CD4-positive, alpha-beta memory T cell (primary cell): ENCODE measurements at regions not wholly inside any gene's neighbourhood (a gene's known extent, or its start where the extent isn't known, plus 50 kb on each side); places are given as distances from the start of the nearest gene placed in this dataset.
"Not testable (repeated sequence)": the region's sequence is repeated elsewhere in the genome, so short reads cannot be mapped to it uniquely, and the experiment has no call there.

Source experiments
- CTCF ChIA-PET: fragments of 350-600 bp; sonication (Branson Sonifier 250); formaldehyde crosslinking; loops from one replicate; lab custom pipeline; 2021; ENCODE audit warnings: inconsistent platforms; ENCODE audit not compliant: partially characterized antibody; lab: Charles Lee
- POLR2A ChIA-PET: fragments of 350-600 bp; sonication (Branson Sonifier 250); formaldehyde crosslinking; loops from one replicate; lab custom pipeline; 2021; ENCODE audit not compliant: partially characterized antibody; lab: Charles Lee
- DNase-seq, 5 donors: peaks; one replicate each; pipeline versions ENCODE4 v3.0.0 to v3.0.0-alpha.2; 2020 to 2022; ENCODE audit warnings: mixed read lengths in 1 of 5
- H3K27ac ChIP-seq: one replicate; pipeline ENCODE4 v1.7.0; 2013; ENCODE audit warnings: low read depth, low read length
- H3K27me3 ChIP-seq: 2 replicates; pipeline ENCODE4 v1.7.0; 2013; ENCODE audit warnings: mild to moderate bottlenecking, low read length, moderate library complexity; ENCODE audit not compliant: insufficient read depth
- H3K36me3 ChIP-seq: 2 replicates; pipeline ENCODE4 v1.7.0; 2013; ENCODE audit warnings: mild to moderate bottlenecking, low read length, moderate library complexity; ENCODE audit not compliant: insufficient read depth
- H3K4me1 ChIP-seq: 2 replicates; pipeline ENCODE4 v1.7.0; 2013; ENCODE audit warnings: mild to moderate bottlenecking, low read length, moderate library complexity; ENCODE audit not compliant: insufficient read depth
- H3K4me3 ChIP-seq, 2 donors: one replicate each; pipeline ENCODE4 v1.7.0; 2013; ENCODE audit warnings: low read length in 2 of 2, mild to moderate bottlenecking in 1 of 2
- H3K9me3 ChIP-seq, 2 donors: one replicate each; pipeline ENCODE4 v1.7.0; 2013; ENCODE audit warnings: low read length in 2 of 2, control low read depth in 1 of 2; ENCODE audit not compliant: control insufficient read depth in 1 of 2
- H3K27ac Mint-ChIP-seq, 7 donors: one replicate each; pipeline ENCODE4 v1.8.0; 2020 to 2021; ENCODE audit warnings: mixed read lengths in 7 of 7, mild to moderate bottlenecking in 6 of 7, inconsistent platforms in 3 of 7, moderate library complexity in 3 of 7
- H3K27me3 Mint-ChIP-seq, 2 donors: one replicate each; pipeline ENCODE4 v1.8.0; 2020 to 2021; ENCODE audit warnings: mixed read lengths in 2 of 2
- H3K36me3 Mint-ChIP-seq, 2 donors: one replicate each; pipeline ENCODE4 v1.8.0; 2020 to 2021; ENCODE audit warnings: mixed read lengths in 2 of 2, inconsistent platforms in 1 of 2, mild to moderate bottlenecking in 1 of 2
- H3K4me1 Mint-ChIP-seq, 4 donors: one replicate each; pipeline ENCODE4 v1.8.0; 2020 to 2021; ENCODE audit warnings: mixed read lengths in 4 of 4, mild to moderate bottlenecking in 1 of 4
- H3K4me3 Mint-ChIP-seq, 8 donors: one replicate each; pipeline ENCODE4 v1.8.0; 2020 to 2021; ENCODE audit warnings: mixed read lengths in 8 of 8, mild to moderate bottlenecking in 7 of 8, moderate library complexity in 6 of 8, inconsistent platforms in 3 of 8
- H3K9me3 Mint-ChIP-seq, 8 donors: one replicate each; pipeline ENCODE4 v1.8.0; 2020 to 2021; ENCODE audit warnings: mixed read lengths in 8 of 8, mild to moderate bottlenecking in 5 of 8, inconsistent platforms in 3 of 8, moderate library complexity in 1 of 8
- intact Hi-C: fragments of 100-400 bp; cut with micrococcal nuclease; formaldehyde crosslinking; loops from one replicate; pipeline ENCODE4 v1.15.1; 2023

GRCh38 chr1:4068076-4068475, 168.0 kb upstream of the C1orf174 start:
- H3K4me1 Mint-ChIP-seq, result no peaks in the 10 kb centered on the region
- no peak overlapping the region for H3K4me3 Mint-ChIP-seq
- intact Hi-C loops, result no loop called here
- no peaks in the 10 kb centered on the region for H3K9me3 ChIP-seq
- H3K27ac ChIP-seq, result no peak overlapping the region
- CTCF ChIA-PET, result no interaction called here
- POLR2A ChIA-PET, result no interaction called here
- H3K27me3 Mint-ChIP-seq, result peaks cover 8 to 12% of the 10 kb centered on the region in 2 donors
- H3K4me1 ChIP-seq, result no peaks in the 10 kb centered on the region
- no peak for DNase-seq
- no peak overlapping the region for H3K4me3 ChIP-seq
- H3K36me3 Mint-ChIP-seq, result no peaks in the 10 kb centered on the region
- no peaks in the 10 kb centered on the region for H3K9me3 Mint-ChIP-seq
- no peaks in the 10 kb centered on the region for H3K27me3 ChIP-seq
- H3K36me3 ChIP-seq, result no peaks in the 10 kb centered on the region
- H3K27ac Mint-ChIP-seq, result no peak overlapping the region

- ChIA-PET POLR2A (no interaction called here), CTCF (no interaction called here)
- H3K27me3 ChIP-seq, result peaks cover 3% of the 10 kb centered on the region
- H3K4me1 ChIP-seq, result no peaks in the 10 kb centered on the region
- no peaks in the 10 kb centered on the region for H3K9me3 Mint-ChIP-seq
- H3K36me3 ChIP-seq, result no peaks in the 10 kb centered on the region
- H3K4me3 Mint-ChIP-seq, result no peak overlapping the region
- H3K4me3 ChIP-seq, result no peak overlapping the region
- peaks cover 14% of the 10 kb centered on the region in 2 donors for H3K27me3 Mint-ChIP-seq
- no peaks in the 10 kb centered on the region for H3K36me3 Mint-ChIP-seq
- no peak overlapping the region for H3K27ac Mint-ChIP-seq
- intact Hi-C loops, result no loop called here
- H3K9me3 ChIP-seq, result no peaks in the 10 kb centered on the region
- no peak for DNase-seq
- no peaks in the 10 kb centered on the region for H3K4me1 Mint-ChIP-seq
- H3K27ac ChIP-seq, result no peak overlapping the region
These were observed 171.6 kb upstream of the C1orf174 start for GRCh38 chr1:4071653-4072052.

GRCh38 chr1:4072481-4073153, 172.5 kb upstream of the C1orf174 start:
- DNase-seq, result no peak
- no peak overlapping the region for H3K4me3 ChIP-seq
- no peaks in the 10 kb centered on the region for H3K36me3 ChIP-seq
- CTCF ChIA-PET, result interaction anchor here (1.1 kb wide), 1 partner anchor 13 kb away, joined by 3 read pairs; no protein-coding TSS in a partner anchor
- POLR2A ChIA-PET, result no interaction called here
- Mint-ChIP-seq H3K27me3 (peaks cover 14% of the 10 kb centered on the region in 2 donors), H3K27ac (no peak overlapping the region), H3K36me3 (no peaks in the 10 kb centered on the region), H3K4me3 (no peak overlapping the region), H3K9me3 (no peaks in the 10 kb centered on the region), H3K4me1 (no peaks in the 10 kb centered on the region)
- H3K9me3 ChIP-seq, result no peaks in the 10 kb centered on the region
- H3K27me3 ChIP-seq, result peaks cover 3% of the 10 kb centered on the region
- intact Hi-C loops, result no loop called here
- H3K27ac ChIP-seq, result no peak overlapping the region
- no peaks in the 10 kb centered on the region for H3K4me1 ChIP-seq

GRCh38 chr1:4075436-4076225, 175.6 kb upstream of the C1orf174 start:
- H3K27me3 ChIP-seq, result peaks cover 3% of the 10 kb centered on the region
- no peaks in the 10 kb centered on the region for H3K4me1 ChIP-seq
- Mint-ChIP-seq H3K9me3 (peaks cover 0 to 3% (median 0%) of the 10 kb centered on the region in 8 donors), H3K4me3 (no peak overlapping the region), H3K27me3 (peaks cover 14% of the 10 kb centered on the region in 2 donors), H3K27ac (no peak overlapping the region), H3K4me1 (no peaks in the 10 kb centered on the region), H3K36me3 (no peaks in the 10 kb centered on the region)
- H3K36me3 ChIP-seq, result no peaks in the 10 kb centered on the region
- intact Hi-C loops, result no loop called here
- no peak overlapping the region for H3K27ac ChIP-seq
- no peak overlapping the region for H3K4me3 ChIP-seq
- no peak for DNase-seq
- no peaks in the 10 kb centered on the region for H3K9me3 ChIP-seq
- ChIA-PET POLR2A (no interaction called here), CTCF (no interaction called here)

- ChIA-PET POLR2A (no interaction called here), CTCF (no interaction called here)
- no peaks in the 10 kb centered on the region for H3K36me3 Mint-ChIP-seq
- H3K27me3 Mint-ChIP-seq, result peaks cover 13% of the 10 kb centered on the region in 2 donors
- no peak overlapping the region for H3K4me3 Mint-ChIP-seq
- H3K4me1 ChIP-seq, result no peaks in the 10 kb centered on the region
- H3K36me3 ChIP-seq, result no peaks in the 10 kb centered on the region
- peaks cover 3% of the 10 kb centered on the region for H3K27me3 ChIP-seq
- no peak overlapping the region for H3K27ac Mint-ChIP-seq
- H3K9me3 ChIP-seq, result no peaks in the 10 kb centered on the region
- intact Hi-C loops, result no loop called here
- H3K9me3 Mint-ChIP-seq, result peaks cover 0 to 3% (median 0%) of the 10 kb centered on the region in 8 donors
- DNase-seq, result no peak
- H3K4me3 ChIP-seq, result no peak overlapping the region
- H3K27ac ChIP-seq, result no peak overlapping the region
- H3K4me1 Mint-ChIP-seq, result no peaks in the 10 kb centered on the region
These were observed 176.3 kb upstream of the C1orf174 start for GRCh38 chr1:4076346-4076745.

GRCh38 chr1:4078091-4078962, 178.3 kb upstream of the C1orf174 start:
- H3K27me3 ChIP-seq, H3K4me1 ChIP-seq, H3K9me3 Mint-ChIP-seq, H3K36me3 ChIP-seq, H3K27ac Mint-ChIP-seq, POLR2A ChIA-PET, H3K36me3 Mint-ChIP-seq, H3K4me3 ChIP-seq, H3K4me1 Mint-ChIP-seq, H3K27me3 Mint-ChIP-seq, DNase-seq, H3K9me3 ChIP-seq, CTCF ChIA-PET, H3K27ac ChIP-seq, intact Hi-C loops, H3K4me3 Mint-ChIP-seq: not testable (repeated sequence)

GRCh38 chr1:4079815-4080214, 179.7 kb upstream of the C1orf174 start:
- no peaks in the 10 kb centered on the region for H3K4me1 ChIP-seq
- intact Hi-C loops, result no loop called here
- POLR2A ChIA-PET, result no interaction called here
- peaks cover 3 to 7% of the 10 kb centered on the region in 2 donors for H3K27me3 Mint-ChIP-seq
- H3K27ac Mint-ChIP-seq, result no peak overlapping the region
- no peaks in the 10 kb centered on the region for H3K9me3 ChIP-seq
- H3K27ac ChIP-seq, result no peak overlapping the region
- H3K36me3 ChIP-seq, result no peaks in the 10 kb centered on the region
- no peaks in the 10 kb centered on the region for H3K36me3 Mint-ChIP-seq
- H3K9me3 Mint-ChIP-seq, result peaks cover 0 to 3% (median 0%) of the 10 kb centered on the region in 8 donors
- no peak overlapping the region for H3K4me3 Mint-ChIP-seq
- CTCF ChIA-PET, result no interaction called here
- H3K4me1 Mint-ChIP-seq, result no peaks in the 10 kb centered on the region
- no peak overlapping the region for H3K4me3 ChIP-seq
- H3K27me3 ChIP-seq, result no peaks in the 10 kb centered on the region
- no peak for DNase-seq
